ENCODE measurements at regions not wholly inside any gene's neighbourhood (a gene's known extent, or its start where the extent isn't known, plus 50 kb on each side); places are given as distances from the start of the nearest gene placed in this dataset.

DNA sequence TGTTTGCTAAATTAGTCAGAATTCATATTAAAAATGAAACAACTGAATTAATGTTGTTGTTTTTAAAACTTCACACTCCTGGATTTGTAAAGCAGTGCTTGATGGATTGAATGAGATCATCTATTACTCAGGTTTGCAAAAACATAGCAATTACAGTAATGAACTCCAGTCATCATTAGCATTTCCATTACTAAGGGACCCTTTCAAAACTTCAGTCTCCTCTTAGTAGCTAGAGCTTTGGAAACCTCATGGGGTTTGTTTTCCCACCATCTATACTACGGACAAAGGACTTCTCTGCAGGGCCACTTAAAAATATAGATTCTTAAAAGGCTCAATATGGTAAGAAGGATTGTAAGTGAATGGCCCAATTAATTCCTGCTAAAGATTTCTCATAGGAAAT is 174.5 kb upstream of the PRNP start:
- no peak for DNase-seq

DNA sequence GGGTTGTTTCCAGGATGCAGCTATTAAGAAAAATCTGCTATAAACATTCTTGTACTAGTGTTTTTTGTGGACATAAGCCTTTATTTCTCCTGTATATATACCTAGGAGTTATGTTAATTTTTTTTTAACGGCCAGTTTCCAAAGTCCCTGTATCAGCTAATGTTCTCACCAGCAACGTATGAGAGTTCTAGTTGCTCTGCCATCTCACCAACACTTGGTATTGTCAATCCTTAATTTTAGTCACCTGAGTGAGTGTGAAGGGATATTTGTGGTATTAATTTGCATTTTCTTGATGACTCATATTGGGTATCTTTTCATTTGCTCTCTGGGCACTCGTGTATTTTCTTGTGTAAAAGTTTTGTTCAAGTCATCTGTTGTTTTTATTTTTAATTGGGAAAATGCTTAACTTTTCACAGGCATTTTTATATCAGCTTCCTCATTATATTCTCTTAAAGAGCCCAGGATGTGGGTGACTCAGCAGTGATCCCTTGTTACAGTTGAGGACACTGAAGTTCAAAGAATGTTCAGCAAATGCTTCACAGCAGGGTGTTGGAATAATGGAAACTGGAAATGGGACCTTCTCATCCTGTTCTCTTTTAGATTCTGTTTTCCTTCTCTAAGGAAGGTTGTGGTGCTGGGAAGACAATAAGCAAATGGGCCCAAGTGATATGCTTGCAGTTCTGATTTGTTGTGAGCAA is 176.3 kb upstream of the PRNP start:
- DNase-seq, result no peak

DNA sequence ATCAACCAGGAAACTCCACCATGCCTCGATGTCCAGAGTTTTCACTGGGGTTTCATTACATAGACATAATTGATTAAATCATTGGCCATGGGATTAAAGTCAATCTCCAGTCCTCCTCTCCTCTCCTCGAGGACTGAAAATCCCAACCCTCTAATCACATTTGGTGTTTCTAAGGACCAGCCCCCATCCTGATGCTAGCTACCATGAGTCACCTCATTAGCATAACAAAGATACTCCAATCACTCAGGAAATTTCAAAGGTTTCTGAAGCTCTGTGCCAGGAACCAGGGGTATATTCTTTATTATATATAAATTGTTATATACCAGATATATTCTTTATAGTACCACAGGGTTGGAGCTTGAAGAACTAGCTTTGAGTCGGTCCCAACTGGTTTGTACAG is 177.5 kb upstream of the PRNP start:
- DNase-seq, result no peak

DNA sequence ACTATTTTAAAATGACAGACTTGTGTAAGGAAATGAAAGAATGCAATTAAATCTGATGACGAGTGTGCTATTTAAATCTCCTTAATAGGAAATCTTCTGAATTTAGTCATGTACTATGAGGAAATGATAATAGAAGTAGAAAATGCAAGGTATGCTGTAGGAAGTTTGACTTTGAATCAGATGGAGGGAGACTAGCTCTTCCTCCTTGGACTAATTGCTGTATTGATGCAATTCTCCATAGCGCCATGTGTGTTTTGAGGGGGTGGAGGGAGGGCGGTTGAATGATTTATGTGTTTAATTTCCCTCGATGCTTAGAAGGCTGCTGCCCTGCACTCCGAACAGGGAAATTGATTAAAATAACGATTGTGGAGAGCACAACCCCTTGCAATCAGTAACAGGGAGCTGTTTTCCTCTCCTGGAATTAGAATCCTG is 179.0 kb upstream of the PRNP start:
- DNase-seq, result no peak

DNA sequence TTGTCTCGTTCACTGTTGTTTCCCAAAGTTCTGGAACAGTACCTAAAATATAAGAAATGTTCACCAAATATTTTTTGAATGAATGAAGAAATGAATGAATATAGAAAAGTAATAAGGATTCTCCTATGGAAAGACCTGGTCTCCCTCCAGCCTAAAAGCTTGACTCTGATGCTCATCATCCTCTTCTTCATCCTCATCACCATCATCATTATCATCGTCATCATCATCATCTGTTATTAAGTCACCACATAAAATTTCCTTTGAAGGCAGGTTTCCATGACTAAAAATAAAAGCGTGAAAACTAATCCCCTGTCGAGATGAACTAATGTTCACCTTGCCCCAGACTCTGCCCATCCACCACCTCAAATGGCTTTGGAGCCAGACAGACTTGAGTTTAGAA is 181.4 kb upstream of the PRNP start:
- no peak for DNase-seq

DNA sequence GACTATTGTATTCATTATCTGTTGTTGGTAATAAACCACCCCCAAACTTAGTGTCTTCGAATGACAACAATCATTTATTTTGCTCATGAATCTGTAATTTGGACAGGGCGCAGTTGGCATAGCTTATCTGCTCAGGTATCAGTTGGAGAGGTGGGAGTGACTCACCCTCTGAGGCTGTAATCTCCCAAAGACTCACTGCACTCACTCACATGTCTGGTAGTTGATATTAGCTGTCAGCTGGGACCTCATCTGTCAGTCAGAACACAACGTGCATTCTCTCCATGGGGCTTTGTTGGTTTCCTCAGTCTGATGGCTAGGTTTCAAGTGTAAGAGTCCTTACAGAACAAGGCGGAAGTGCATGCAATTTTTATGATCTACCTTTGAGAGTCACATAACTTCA is 183.5 kb upstream of the PRNP start:
- DNase-seq, result no peak

DNA sequence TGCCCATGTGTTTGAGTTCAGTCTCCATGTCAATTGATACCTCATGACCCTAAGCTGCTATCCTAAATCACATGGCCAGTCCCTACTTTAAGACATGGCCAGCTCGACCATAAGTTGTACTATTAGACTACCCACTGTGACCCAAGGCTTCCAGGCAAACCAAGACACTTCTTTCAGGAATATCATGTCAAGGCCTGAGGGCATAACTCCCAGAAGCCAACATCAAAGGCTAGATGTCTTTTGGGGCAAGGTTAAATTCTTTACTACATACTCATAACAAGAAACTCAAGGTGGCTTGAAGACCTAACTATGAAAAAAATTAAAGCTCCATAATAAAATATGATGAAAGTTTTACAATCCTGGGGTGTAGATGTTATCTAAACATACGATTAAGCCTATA is 192.9 kb upstream of the PRNP start:
- DNase-seq, result no peak

DNA sequence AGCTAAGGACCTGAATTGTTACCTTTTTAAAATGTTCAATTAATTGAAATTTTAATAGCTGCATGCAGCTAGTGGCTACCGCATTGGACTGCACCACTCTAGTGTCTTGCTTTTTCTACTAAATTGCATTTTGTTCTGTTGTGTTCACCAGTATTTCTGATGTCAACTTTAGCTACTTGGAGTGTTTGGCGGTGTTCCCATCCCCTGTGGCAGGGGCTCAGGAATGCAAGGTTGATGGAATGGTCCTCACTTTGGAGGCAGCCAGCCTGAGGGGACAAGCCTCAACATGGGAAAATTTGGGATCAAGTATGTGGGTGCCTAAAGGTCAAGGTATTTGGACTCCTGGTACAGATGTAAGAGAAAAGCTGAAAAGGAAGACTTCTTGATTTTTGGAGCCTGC is 194.6 kb upstream of the PRNP start:
- DNase-seq, result no peak

DNA sequence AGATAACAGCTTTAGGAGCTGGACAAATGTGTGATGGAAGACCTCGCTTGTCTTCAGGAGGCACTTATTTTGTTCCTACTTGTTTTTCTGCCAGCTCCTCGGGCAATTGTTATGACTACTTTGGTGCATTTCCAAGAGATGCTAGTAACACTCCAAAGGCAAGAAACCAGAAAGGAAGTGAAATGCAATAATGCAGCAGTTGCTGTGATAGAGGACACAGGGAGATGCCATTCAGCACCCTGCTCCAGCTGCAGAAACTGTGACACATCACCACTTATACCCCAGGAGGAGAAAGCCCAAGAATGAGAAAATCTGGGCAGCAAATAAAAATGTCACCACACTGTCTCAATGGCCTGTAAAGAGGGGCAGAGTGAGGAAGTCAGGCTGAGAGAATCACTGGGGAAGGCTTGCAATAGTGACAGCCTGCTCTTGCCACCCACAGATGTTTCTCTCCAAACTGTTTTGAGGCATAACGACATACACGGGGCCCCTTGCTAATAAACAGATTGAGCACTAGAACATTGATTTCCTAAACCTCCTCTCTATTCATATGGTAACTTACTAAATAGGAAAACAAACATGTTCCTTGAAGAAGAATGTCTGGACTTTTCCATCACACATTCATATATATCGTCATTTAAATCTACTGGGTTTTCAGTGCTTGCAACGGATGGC is 195.5 kb upstream of the PRNP start:
- no peak for DNase-seq

DNA sequence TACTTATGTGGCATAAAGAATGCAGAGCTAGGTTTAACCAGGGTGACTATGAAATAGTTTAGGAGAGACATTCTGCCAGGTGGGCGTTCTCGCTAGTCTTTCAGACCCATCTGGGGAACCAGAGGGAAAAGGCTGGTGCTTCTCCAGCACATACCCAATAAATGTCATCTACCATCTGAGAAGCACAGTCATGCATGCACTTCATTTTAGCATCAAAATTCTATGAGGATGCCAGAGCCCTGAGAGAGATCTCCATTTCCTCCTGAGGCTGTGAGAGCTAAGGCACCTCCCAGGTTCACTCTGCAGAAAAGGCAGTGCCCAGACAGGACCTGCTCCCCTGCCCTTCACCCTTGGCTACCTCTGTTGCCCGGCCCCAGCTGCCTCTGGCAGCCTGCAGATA is 196.2 kb upstream of the PRNP start:
- no peak for DNase-seq

DNA sequence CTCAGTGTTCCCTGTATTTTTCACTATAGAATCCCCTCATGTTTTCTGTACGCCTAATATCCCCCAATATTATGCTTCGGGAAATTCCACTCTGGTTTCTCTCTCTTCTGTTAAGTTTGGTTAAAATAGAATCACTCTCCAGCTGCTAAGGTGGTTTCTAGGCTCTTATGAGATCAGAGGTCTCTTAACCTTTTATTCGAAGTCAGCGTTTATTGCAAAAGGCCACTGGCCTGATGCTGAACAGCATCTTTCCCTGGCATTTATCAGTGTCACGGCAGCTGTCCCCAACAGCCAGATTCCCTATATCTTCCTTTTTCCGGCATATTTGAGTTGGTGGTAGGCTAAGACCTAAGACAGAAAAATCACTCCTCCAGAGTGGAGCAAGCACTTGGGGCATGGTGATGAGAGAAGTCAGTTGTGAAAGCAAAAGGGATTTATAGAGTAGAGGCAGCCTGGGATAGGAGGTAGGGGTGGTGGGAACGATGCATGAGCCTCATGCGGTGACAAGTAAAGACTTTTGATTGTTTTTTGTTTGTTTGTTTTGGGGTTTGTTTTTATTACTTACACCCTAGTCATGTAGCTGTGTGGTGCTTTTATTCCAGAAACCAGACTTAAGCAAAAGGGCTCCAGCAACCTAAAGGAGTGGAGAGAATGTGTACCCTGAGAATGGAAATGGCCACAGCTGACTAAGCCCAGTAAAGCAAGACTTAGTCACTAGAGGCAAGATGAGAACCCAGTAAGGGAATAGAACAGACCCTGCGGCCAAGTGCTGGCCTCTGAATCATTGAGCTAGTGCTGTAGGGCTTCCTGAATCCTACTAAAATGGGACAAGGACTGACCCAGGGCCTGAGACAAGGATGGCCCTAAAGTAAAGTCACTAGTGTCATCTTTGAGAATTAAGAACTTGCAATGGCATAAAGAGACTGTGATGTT is 197.6 kb upstream of the PRNP start:
- DNase-seq, result no peak

DNA sequence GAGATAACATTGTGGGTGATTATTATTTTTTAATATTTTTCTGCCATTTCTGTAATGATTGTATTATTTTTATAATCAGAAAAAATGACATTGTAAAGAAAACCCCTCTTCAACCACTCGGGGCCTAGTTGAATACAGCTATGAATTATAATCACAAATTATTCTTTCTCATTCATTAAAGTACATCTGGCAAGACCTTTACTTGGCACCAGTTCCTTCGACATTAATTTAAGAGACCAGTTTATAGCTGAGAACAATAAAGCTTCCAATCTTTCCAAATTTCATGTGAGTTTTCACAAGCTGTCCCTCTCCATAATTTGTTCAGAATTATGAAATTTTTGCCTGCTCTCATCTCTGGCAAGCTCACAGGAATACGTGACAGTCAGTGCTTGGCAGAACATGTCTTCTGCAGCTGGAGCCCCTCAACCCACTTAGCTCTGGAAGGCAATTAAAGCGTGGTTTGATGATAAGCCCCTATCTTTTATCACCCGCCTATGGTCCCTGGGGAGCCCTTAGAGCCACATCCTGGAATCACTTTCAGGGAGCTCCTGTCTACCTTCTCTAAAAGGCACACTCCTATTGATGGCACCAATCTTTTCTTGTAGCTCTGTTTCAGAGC is 201.8 kb upstream of the PRNP start:
- DNase-seq, result peak; percentile 75

DNA sequence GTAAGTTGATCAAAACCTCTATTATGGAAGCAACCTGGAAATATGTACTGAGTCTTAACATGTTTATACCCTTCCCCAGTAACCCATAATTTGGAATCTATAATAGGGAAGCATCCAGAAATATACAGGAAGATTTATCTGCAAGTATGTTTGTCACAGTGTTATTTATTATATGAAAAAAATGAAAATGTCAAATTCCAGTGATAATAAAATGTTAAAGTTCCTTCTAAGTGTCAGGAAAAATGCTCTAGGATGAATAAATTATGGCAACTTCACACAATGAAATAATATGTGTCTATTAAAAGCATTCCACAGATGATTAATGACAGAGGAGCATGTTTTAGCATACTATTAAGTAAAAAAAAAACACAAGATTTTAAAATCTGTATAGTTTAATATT is 202.3 kb upstream of the PRNP start:
- DNase-seq, result no peak

DNA sequence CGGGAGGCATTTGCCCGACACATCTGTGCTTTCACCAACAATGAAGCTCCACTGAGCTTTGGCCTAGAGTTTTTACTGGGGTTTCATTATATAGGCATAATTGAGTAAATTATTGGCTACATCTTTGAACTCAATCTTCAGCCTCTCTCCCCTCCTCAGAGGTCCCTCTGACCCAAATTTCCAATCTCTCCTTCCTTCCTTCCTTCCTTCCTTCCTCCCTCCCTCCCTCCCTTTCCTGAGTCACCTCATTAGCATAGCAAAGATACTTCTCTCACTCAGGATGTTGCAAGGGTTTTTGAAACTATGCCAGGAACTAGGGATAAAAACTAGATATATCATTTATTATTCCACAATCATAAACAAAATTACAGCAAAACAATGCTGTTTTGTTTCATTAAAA is 202.8 kb upstream of the PRNP start:
- DNase-seq, result no peak

DNA sequence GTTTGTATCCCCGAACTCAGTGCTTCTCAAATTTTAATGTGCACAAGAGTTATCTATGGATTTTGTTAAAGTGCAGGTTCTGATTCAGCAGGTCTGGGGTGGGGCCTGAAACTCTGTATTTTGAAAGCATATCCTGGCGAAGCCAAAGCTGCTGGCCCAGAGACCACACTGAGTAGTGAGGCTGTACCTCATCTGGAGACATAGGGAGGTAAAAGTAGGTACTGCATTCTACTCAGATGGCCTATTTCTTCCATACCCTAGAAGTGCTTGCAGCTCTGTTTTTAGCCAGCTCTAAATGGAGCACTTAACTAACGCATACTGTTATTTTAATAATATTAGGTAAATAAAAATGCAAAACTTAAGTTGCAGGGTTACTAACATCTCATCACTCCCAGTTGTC is 206.2 kb upstream of the PRNP start:
- DNase-seq, result no peak

DNA sequence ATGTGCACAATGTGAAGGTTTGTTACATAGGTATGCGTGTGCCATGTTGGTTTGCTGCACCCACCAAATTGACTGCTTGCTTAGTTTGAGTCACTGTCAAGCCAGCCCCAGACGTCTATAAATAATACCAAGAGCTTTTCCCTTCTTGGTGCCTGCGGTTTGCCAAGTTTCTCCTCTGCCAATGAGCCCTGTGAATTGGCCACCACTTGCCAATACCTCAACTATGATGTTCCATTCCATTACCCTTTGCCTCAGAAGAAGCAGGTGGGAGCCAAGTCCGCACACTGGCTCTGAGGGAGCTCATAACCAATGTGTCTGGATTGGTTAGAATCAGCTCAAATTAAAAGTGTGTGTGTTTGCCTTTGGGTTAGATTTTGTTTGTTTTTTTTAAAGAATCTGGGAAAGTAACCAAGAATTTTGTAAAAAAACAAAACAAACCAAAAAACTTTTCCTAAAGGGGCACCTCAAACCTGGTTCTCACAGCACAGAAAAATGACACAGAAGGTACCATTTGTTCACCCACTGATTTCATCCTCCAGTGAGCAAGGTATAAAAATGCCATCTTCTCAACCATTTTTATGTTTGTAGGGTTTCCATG is 209.3 kb upstream of the PRNP start:
- DNase-seq, result no peak

DNA sequence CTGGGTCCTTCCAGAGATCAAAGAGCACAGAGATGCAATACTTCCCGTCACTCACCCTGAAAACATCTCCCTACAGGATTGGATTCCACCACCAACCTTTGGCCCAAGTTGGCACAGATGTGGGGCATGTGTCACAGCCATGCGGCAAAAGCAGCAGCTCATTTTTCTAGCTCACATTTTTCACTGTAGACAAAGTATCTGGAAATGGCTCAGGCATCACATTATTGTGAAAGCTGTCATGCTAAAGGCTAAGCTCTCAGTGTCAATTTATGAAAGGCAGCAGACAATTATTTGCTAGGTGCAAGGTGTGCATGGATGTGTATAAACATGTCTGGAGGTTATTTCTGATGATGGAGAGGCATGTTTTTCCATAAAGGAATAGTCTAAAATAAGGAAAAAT is 213.3 kb upstream of the PRNP start:
- DNase-seq, result no peak

DNA sequence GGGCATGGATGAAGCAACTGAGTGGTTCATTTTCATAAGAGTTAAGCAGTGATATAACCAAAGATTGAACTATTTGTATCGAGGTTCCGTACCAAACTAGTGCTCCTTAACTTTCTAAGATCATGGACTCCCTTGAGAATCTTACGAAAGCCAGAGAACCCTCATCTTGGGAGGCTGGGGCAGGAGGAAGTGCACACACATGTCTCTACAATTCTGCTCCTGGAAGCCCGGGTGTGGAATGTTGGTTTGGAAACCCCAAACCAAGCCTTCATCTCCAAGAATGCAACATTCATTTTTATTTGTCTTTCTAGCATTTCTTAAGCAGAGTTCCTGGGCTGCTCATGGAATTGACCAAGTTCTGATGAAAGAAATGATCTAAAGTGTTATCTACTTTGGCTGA is 215.0 kb upstream of the PRNP start:
- no peak for DNase-seq

DNA sequence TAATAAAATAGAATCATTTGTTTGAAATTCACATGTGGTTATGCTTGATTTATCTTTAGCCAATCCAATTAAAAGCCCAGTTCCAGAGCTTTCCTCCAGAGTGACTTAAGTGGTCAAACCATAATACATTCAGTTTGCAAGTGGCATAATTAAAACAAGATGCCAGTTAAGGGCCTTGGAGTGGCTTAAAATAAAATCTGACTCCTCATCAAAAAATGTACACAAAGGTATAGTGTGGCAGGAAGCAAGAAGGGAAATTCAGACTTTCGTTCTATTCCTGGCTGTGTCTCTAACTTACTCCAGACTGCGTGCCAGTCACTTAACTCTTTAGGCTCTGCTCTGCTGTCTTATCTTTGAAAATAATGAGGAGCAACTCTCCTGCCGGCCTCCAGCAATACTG is 215.9 kb upstream of the PRNP start:
- no peak for DNase-seq

DNA sequence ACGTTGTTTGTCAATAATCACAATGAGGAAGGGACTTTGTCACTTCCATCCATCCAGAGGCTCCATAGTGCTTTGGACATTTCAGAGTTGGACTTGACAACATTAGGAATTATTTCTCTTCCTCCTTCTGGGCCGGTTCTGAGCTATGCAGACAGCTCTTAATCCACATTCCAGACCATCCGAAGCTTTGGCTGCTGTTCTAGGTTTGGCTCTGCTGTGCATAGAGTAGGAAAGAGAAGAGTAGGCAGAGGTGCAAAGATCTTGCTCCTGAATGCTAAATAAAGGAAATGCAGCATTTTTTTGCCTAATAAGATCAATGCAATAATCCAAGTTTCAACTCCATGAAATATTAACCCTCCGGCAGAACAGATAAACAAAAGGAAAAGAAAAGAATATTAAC is 216.3 kb upstream of the PRNP start:
- DNase-seq, result no peak

DNA sequence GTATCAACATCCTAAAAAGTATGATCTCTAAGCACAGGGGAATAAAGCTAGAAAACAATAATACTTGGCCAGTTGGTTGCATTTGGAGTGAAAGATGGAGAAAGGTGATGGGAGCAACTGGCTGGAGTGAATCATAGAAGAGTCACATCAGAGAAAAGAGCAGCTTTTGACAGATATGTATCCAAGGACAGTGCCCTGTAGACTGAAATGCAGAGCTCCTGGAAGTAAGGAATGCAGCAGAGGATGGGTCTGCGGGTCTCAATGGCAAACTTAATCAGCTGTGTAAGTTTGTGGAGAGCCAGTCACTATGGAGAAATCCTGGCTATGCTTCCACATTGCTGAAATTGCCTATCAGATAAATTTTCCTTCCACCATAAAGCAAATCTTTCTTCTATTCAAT is 218.1 kb upstream of the PRNP start:
- no peak for DNase-seq

DNA sequence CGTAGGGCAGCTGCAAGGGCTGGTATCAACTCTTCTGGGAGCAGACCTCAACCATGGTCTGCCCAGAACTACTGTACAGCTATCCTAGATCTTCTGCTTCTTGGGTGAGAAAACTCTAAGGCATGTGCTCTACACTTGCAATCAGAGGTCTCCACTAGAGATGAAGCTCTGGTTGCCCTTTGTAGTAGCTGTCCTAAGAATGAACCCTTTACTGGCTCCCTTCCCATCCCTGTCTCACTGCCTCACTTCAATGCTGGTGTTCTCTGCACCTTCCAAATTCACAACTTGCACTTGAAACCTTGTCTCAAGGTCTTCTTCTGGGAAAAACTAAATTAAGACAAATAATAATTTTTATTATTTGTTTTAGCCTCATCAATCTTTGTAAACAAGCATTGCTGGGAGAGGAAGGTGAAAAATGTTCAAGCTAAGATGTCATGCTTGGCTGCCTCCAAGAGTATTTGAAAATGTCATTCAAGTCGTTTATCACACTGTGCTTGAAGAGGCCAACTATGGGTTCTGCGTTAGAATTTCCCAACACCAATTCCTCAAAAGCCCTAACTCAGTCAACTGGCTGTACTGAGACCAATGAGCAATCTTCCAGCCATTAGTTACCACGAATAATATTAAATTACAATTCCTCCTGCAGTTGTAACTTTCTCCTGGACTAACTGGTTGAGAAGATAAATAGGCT is 216.9 kb upstream of the ADRA1D start:
- no peak for DNase-seq
